ENCODE measurements at regions not wholly inside any gene's neighbourhood (a gene's known extent, or its start where the extent isn't known, plus 50 kb on each side); places are given as distances from the start of the nearest gene placed in this dataset.
"Not testable (repeated sequence)": the region's sequence is repeated elsewhere in the genome, so short reads cannot be mapped to it uniquely, and the experiment has no call there.

- no peak for DNase-seq (ENCODE audit: low read depth in 4 of 4, low spot score in 2 of 4)
Observed at GRCh38 chr6:134446896-134447295, 129.0 kb upstream of the SGK1 start.

- DNase-seq (ENCODE audit: low read depth in 4 of 4, low spot score in 2 of 4) = no peak
Observed at GRCh38 chr6:134446218-134446848, 128.4 kb upstream of the SGK1 start.

GRCh38 chr6:134443009-134443408 is 125.1 kb upstream of the SGK1 start:
- no peak for DNase-seq (ENCODE audit: low read depth in 4 of 4, low spot score in 2 of 4)

GRCh38 chr6:134442073-134442472 is 124.2 kb upstream of the SGK1 start:
- DNase-seq (ENCODE audit: low read depth in 4 of 4, low spot score in 2 of 4) = no peak

GRCh38 chr6:134438837-134439236 is 120.9 kb upstream of the SGK1 start:
- no peak for DNase-seq (ENCODE audit: low read depth in 4 of 4, low spot score in 2 of 4)

GRCh38 chr6:134437376-134437775 is 119.5 kb upstream of the SGK1 start:
- no peak for DNase-seq (ENCODE audit: low read depth in 4 of 4, low spot score in 2 of 4)

- DNase-seq (ENCODE audit: low read depth in 4 of 4, low spot score in 2 of 4) = no peak
Observed at GRCh38 chr6:134436950-134437349, 119.0 kb upstream of the SGK1 start.

- no peak for DNase-seq (ENCODE audit: low read depth in 4 of 4, low spot score in 2 of 4)
Observed at GRCh38 chr6:134436281-134436815, 118.4 kb upstream of the SGK1 start.

GRCh38 chr6:134435814-134436280 is 117.9 kb upstream of the SGK1 start:
- DNase-seq (ENCODE audit: low read depth in 4 of 4, low spot score in 2 of 4) = no peak

- no peak for DNase-seq (ENCODE audit: low read depth in 4 of 4, low spot score in 2 of 4)
Observed at GRCh38 chr6:134434019-134434942, 116.4 kb upstream of the SGK1 start.

GRCh38 chr6:134432036-134432435 is 114.1 kb upstream of the SGK1 start:
- DNase-seq (ENCODE audit: low read depth in 4 of 4, low spot score in 2 of 4) = no peak

GRCh38 chr6:134431421-134431859 is 113.5 kb upstream of the SGK1 start:
- DNase-seq (ENCODE audit: low read depth in 4 of 4, low spot score in 2 of 4) = no peak

GRCh38 chr6:134429861-134430380 is 112.0 kb upstream of the SGK1 start:
- no peak for DNase-seq (ENCODE audit: low read depth in 4 of 4, low spot score in 2 of 4)

- DNase-seq (ENCODE audit: low read depth in 4 of 4, low spot score in 2 of 4) = no peak
Observed at GRCh38 chr6:134427721-134428120, 109.8 kb upstream of the SGK1 start.

GRCh38 chr6:134426623-134427022 is 108.7 kb upstream of the SGK1 start:
- DNase-seq (ENCODE audit: low read depth in 4 of 4, low spot score in 2 of 4) = no peak

GRCh38 chr6:134425917-134426316 is 108.0 kb upstream of the SGK1 start:
- not testable (repeated sequence) for DNase-seq (ENCODE audit: low read depth in 4 of 4, low spot score in 2 of 4)

- DNase-seq (ENCODE audit: low read depth in 4 of 4, low spot score in 2 of 4) = no peak
Observed at GRCh38 chr6:134425513-134425912, 107.6 kb upstream of the SGK1 start.

GRCh38 chr6:134424798-134425170 is 106.9 kb upstream of the SGK1 start:
- DNase-seq (ENCODE audit: low read depth in 4 of 4, low spot score in 2 of 4) = no peak

- no peak for DNase-seq (ENCODE audit: low read depth in 4 of 4, low spot score in 2 of 4)
Observed at GRCh38 chr6:134424165-134424797, 106.4 kb upstream of the SGK1 start.

- DNase-seq (ENCODE audit: low read depth in 4 of 4, low spot score in 2 of 4) = no peak
Observed at GRCh38 chr6:134422426-134423231, 104.7 kb upstream of the SGK1 start.
